ENCODE measurements at regions not wholly inside any gene's neighbourhood (a gene's known extent, or its start where the extent isn't known, plus 50 kb on each side); places are given as distances from the start of the nearest gene placed in this dataset.

- no peak for TF ChIP-seq CTCF (IDR thresholded peaks at IDR 0.05)
- TF ChIP-seq ZFX (IDR thresholded peaks at IDR 0.05; ENCODE audit: borderline replicate concordance), result no peak
Observed at GRCh38 chr11:70606951-70607330, 208.6 kb downstream of the CTTN start.
